ENCODE measurements at regions not wholly inside any gene's neighbourhood (a gene's known extent, or its start where the extent isn't known, plus 50 kb on each side); places are given as distances from the start of the nearest gene placed in this dataset.
A peak's percentile ranks its signal among the peaks of the same experiment; 100 is the strongest.

DNA sequence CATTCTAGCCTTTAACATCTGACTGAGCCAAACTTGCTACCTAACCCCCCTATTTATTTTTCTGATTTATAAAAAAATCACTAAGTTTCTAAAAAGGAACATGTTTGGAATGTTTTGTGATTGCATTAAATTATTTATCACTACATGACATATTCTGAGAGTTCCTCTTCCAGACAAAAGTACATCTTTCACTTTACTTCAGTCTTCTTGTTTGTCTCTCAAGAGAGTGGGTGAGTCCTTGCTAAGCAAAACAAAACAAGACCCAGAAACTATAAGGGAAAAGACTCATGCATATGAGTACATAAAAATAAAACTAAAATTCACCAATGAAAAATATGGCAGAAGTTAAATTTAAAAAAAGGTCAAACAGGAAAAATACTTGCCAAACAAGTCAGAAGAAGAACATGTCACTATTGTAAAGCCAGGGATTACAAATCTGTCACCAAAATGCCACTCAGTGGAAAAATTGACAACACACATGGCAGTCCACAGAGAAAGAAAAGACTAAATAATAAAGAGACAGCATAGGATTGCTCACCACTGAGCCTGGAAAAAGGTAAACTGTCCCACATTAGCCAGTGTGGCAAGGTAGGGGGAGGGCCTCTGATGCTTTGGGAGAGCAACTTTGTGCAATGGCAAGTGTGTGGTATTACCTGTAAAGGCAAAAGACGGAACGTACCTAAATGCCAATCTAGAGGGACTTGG lies 166.7 kb upstream of the ZNF32 start:
- DNase-seq (ENCODE audit: low read depth in 2 of 2) = no peak
- TF ChIP-seq, protein P1, sequence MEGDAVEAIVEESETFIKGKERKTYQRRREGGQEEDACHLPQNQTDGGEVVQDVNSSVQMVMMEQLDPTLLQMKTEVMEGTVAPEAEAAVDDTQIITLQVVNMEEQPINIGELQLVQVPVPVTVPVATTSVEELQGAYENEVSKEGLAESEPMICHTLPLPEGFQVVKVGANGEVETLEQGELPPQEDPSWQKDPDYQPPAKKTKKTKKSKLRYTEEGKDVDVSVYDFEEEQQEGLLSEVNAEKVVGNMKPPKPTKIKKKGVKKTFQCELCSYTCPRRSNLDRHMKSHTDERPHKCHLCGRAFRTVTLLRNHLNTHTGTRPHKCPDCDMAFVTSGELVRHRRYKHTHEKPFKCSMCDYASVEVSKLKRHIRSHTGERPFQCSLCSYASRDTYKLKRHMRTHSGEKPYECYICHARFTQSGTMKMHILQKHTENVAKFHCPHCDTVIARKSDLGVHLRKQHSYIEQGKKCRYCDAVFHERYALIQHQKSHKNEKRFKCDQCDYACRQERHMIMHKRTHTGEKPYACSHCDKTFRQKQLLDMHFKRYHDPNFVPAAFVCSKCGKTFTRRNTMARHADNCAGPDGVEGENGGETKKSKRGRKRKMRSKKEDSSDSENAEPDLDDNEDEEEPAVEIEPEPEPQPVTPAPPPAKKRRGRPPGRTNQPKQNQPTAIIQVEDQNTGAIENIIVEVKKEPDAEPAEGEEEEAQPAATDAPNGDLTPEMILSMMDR (IDR thresholded peaks at IDR 0.05; ENCODE audit: low read depth, low read length) = no peak
- no peak overlapping the region for H3K4me3 ChIP-seq (replicated peaks in 1 of 2; ENCODE audit: low read depth in 2 of 2, low read length in 2 of 2)

DNA sequence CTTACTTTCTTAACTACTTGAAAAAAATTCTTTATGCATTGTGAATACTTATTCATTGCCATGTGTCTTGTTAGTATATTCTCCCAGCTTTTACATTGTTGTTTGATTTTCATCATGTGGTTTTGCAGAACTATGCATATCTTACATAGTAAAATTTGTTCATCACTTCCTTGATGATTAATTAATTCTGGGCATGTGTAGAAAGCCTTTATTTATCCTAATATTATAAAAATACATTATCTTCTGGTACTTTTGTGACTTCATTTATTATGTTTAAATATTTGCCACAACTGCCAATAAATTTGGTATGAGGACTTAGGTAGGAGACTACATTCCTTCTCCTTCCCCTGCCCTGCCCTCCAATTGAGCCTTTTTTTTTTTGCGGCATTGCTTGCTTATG lies 166.0 kb upstream of the ZNF32 start:
- no peak overlapping the region for H3K4me3 ChIP-seq (replicated peaks in 1 of 2; ENCODE audit: low read depth in 2 of 2, low read length in 2 of 2)
- TF ChIP-seq, protein P1 (IDR thresholded peaks at IDR 0.05; ENCODE audit: low read depth, low read length) = no peak
- DNase-seq (ENCODE audit: low read depth in 2 of 2) = peak in 1 of 2 donors; percentile 58

DNA sequence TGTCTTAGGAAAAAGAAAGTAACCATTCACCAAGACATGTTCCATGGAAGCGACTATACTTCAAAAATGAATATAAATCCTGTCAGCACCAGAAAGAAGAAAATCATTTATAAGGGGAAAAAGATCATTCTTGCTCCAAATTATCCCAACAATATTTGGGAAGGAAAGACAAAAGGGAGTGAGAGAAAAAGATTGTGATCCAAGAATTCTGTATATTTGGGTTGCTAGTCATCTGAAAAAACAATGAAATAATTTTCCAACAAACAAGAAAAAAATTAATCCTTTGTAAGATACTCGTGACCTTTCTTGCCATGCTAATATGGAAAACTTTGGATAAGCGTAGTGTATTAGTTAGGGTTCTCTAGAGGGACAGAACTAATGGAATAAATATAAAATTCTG lies 163.2 kb upstream of the ZNF32 start:
- TF ChIP-seq, protein P1 (IDR thresholded peaks at IDR 0.05; ENCODE audit: low read depth, low read length) = no peak
- no peak for DNase-seq (ENCODE audit: low read depth in 2 of 2)
- no peak overlapping the region for H3K4me3 ChIP-seq (replicated peaks in 1 of 2; ENCODE audit: low read depth in 2 of 2, low read length in 2 of 2)

DNA sequence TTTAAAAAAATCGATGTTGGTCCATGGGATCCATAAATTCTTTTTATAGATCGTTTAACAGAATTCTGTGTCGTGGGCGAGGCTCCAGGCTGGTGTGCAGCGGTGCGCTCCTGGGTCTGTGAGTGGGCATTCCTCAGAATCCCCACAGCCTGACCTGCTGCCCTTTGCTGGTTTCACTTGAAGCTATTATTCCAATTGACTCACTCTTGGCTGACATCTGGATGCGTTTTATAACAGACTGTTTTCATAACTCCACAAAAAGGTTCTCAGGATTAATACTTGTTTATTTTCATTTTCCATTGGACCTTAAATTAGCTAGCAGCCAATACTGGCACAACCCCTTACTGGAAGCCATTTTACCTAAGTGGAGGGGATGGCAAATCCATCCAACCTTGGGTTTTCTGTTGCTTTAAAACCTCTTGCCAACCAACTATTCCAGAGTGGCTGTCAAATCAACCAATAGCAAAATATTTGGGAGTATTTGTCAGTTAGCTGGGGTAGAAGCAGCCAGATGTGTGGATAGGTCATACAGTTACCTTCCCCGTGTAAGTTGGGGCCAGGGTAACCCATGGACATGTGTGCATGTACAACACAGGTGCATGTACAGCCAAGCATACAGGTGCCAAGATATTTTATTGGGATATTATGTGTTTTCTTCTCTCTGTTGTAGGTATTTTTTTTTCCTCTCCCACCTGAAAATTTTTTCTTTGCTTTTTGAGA lies 160.7 kb upstream of the ZNF32 start:
- peak; percentile 58 to 92 for DNase-seq (ENCODE audit: low read depth in 2 of 2)
- TF ChIP-seq, protein P1 (IDR thresholded peaks at IDR 0.05; ENCODE audit: low read depth, low read length) = no peak
- no peak overlapping the region for H3K4me3 ChIP-seq (replicated peaks in 1 of 2; ENCODE audit: low read depth in 2 of 2, low read length in 2 of 2)

DNA sequence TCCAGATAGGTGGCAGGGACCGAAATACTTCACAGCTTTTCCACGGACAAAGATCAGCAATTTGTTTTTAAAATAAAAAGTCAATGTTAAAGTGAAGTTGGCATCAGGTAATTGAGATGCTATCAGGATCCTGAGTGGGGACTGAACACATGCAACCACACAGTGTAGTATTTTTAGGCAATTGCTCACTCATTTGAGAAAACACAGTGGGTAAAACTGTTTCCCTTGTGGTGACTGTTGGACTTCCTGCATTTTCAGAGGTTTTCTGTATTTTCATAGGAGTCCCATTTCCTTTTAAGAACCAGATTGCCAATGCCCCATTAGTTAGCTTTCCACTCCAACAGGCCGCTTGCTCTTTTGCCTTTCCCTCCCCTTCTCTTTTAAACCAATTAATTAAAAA lies 159.5 kb upstream of the ZNF32 start:
- TF ChIP-seq, protein P1 (IDR thresholded peaks at IDR 0.05; ENCODE audit: low read depth, low read length) = no peak
- peak in 1 of 2 donors; percentile 28 for DNase-seq (ENCODE audit: low read depth in 2 of 2)
- H3K4me3 ChIP-seq (replicated peaks in 1 of 2; ENCODE audit: low read depth in 2 of 2, low read length in 2 of 2) = no peak overlapping the region

DNA sequence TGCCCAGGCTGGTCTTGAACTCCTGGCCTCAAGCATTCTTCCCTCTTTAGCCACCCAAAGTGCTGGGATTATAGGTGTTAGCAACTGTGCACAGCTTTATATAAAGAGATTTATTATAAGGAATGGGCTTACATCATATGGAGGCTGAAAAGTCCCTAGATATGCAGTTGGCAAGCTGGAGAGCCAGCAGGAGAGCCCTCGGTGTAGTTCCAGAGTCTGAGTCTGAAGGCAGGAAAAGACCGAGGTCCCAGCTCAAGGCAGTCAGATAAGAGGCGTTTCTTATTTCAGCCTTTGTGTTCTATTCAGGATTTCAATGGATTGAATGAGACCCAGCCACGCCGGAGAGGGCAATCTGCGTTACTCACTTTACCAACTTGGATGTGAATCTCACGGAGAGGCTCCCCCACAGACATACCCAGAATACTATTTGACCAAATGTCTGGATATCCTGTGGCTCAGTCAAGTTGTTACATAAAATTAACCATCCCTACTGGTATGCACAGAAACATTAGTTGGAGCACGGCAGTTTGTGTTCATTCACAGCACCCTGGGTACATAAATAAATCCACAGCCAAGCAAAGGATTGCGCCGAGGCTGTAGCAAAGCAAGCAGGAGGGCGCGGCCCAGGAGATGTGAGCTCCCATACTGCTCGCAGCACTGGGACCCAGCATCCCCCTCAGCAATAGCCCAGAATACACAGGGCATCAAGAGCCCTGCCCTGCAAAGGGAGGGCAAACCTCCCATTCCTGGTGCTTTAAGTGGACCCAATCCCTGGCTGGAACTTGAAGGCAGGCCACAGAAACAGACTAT lies 158.4 kb upstream of the ZNF32 start:
- TF ChIP-seq, protein P1 (IDR thresholded peaks at IDR 0.05; ENCODE audit: low read depth, low read length) = no peak
- H3K4me3 ChIP-seq (replicated peaks in 1 of 2; ENCODE audit: low read depth in 2 of 2, low read length in 2 of 2) = no peak overlapping the region
- DNase-seq (ENCODE audit: low read depth in 2 of 2) = peak in 1 of 2 donors; percentile 72

All from cardiac fibroblast (primary cell).